K562 (cell line): ENCODE measurements at regions not wholly inside any gene's neighbourhood (a gene's known extent, or its start where the extent isn't known, plus 50 kb on each side); places are given as distances from the start of the nearest gene placed in this dataset.

Experiments
- ATAC-seq: fragments of 200-7000 bp; cut with Tn5 transposase; 3 replicates; pipeline ENCODE4 v1.9.1; 2020; ENCODE audit warnings: moderate library complexity
- BruUV-seq: library from RNA; stranded (reverse); fragments of 400-500 nt; replicated peaks from 2 replicates; lab custom pipeline; 2021; lab: Mats Ljungman, UMichigan
- CTCF ChIA-PET: fragments of 300-600 bp; formaldehyde crosslinking; extraction: SDS; loops from one replicate; lab custom pipeline; 2021; ENCODE audit warnings: low intra/inter-chr PET ratio; lab: Yijun Ruan, JAX
- POLR2A ChIA-PET: fragments of 300-600, 350-650 bp; sonication (Branson Sonifier 250); formaldehyde crosslinking; extraction: SDS; loops from one replicate; lab custom pipeline; 2021; ENCODE audit warnings: antibody characterized with exemption, inconsistent platforms; lab: Yijun Ruan, JAX
- DNase-seq, 4 experiments: peaks; one replicate each; pipeline versions ENCODE4 v3.0.0 to v3.0.0-alpha.2; 2011 to 2018; ENCODE audit warnings: low spot score in 3 of 4, mixed read lengths in 3 of 4; ENCODE audit errors: extremely low read depth in 1 of 4
- FAIRE-seq: peaks from 2 replicates; lab custom pipeline; 2011; peaks lifted over from hg19 to GRCh38; lab: Jason Lieb, UNC
- H2AFZ ChIP-seq: 2 replicates; pipeline ENCODE4 v1.6.0; 2011; ENCODE audit warnings: low read depth, low read length, control low read depth, inconsistent platforms
- H3K27ac ChIP-seq: fragments of 200-600 bp; 3 replicates; pipeline ENCODE4 v1.8.0; 2011; ENCODE audit warnings: low read depth, mild to moderate bottlenecking, control low read depth, inconsistent platforms, low read length, moderate library complexity, mixed read lengths; ENCODE audit errors: extremely low read depth
- H3K27me3 ChIP-seq, 2 experiments: fragments of 300-600 bp in 1 of 2; 2 replicates in 1 of 2; 3 replicates in 1 of 2; pipeline versions ENCODE4 v1.6.0 to v1.8.0; 2011; ENCODE audit warnings: inconsistent platforms in 2 of 2, low read length in 2 of 2, mild to moderate bottlenecking in 1 of 2, mixed read lengths in 1 of 2, moderate library complexity in 1 of 2; ENCODE audit not compliant: control insufficient read depth in 2 of 2, insufficient read depth in 2 of 2
- H3K36me3 ChIP-seq: fragments of 300-600 bp; 3 replicates; pipeline ENCODE4 v1.8.0; 2011; ENCODE audit warnings: mild to moderate bottlenecking, low read length, inconsistent platforms; ENCODE audit not compliant: control insufficient read depth, insufficient read depth
- H3K4me1 ChIP-seq, 2 experiments: fragments of 200-600 bp in 1 of 2; replicated peaks in 1 of 2; 2 replicates in 1 of 2; 3 replicates in 1 of 2; pipeline versions ENCODE4 v1.5.1 to v1.8.0; 2011; ENCODE audit warnings: inconsistent platforms in 2 of 2, low read length in 2 of 2, mild to moderate bottlenecking in 1 of 2, mixed read lengths in 1 of 2, moderate library complexity in 1 of 2; ENCODE audit not compliant: control insufficient read depth in 2 of 2, insufficient read depth in 2 of 2
- H3K4me2 ChIP-seq: 2 replicates; pipeline ENCODE4 v1.6.1; 2011; ENCODE audit warnings: low read length, control low read depth, inconsistent platforms, mixed read lengths; ENCODE audit not compliant: insufficient read depth
- H3K4me3 ChIP-seq: fragments of 200-600 bp; sonication (generic), shearing (Covaris generic); 2 replicates; pipeline ENCODE4 v1.5.1; 2016; ENCODE audit warnings: control low read depth, inconsistent platforms
- H3K79me2 ChIP-seq: fragments of 200-600 bp; 3 replicates; pipeline ENCODE4 v1.8.0; 2011; ENCODE audit warnings: low read length, inconsistent platforms; ENCODE audit not compliant: control insufficient read depth, insufficient read depth
- H3K9ac ChIP-seq, 2 experiments: 2 replicates each; pipeline versions ENCODE4 v1.6.0 to v1.6.1; 2011; ENCODE audit warnings: low read depth in 2 of 2, low read length in 2 of 2, control low read depth in 1 of 2, inconsistent platforms in 1 of 2, mild to moderate bottlenecking in 1 of 2, mixed read lengths in 1 of 2; ENCODE audit not compliant: insufficient read depth in 1 of 2
- H3K9me1 ChIP-seq: one replicate; pipeline ENCODE4 v1.6.0; 2011; ENCODE audit warnings: inconsistent platforms, mild to moderate bottlenecking, low read length, moderate library complexity; ENCODE audit not compliant: control insufficient read depth, insufficient read depth
- H3K9me3 ChIP-seq: replicated peaks from 2 replicates; pipeline ENCODE4 v1.5.1; 2011; ENCODE audit warnings: low read depth, low read length, inconsistent platforms; ENCODE audit not compliant: control insufficient read depth, insufficient read depth
- H4K20me1 ChIP-seq: replicated peaks from 2 replicates; pipeline ENCODE4 v1.6.1; 2011; ENCODE audit warnings: low read length, inconsistent platforms, mixed read lengths; ENCODE audit not compliant: control insufficient read depth, insufficient read depth
- AFF1 ChIP-seq, 2 experiments: fragments of 450-650 bp; IDR thresholded peaks; 2 replicates each; pipeline ENCODE4 v1.6.1; 2018; ENCODE audit warnings: mild to moderate bottlenecking in 2 of 2, low read depth in 1 of 2; ENCODE audit not compliant: partially characterized antibody in 2 of 2
- LARP7 ChIP-seq: fragments of 450-650 bp; IDR thresholded peaks from 2 replicates; pipeline ENCODE4 v1.6.1; 2016
- TCF7 ChIP-seq: sonication (generic); IDR thresholded peaks from 2 replicates; pipeline ENCODE4 v1.6.1; 2016; ENCODE audit warnings: antibody characterized with exemption, borderline replicate concordance
- YY1 ChIP-seq, 3 experiments: IDR thresholded peaks; 2 replicates each; pipeline ENCODE4 v1.6.1; 2011; ENCODE audit warnings: low read length in 2 of 3, mild to moderate bottlenecking in 2 of 3, moderate library complexity in 2 of 3, borderline replicate concordance in 1 of 3, control low read depth in 1 of 3, low read depth in 1 of 3; ENCODE audit not compliant: insufficient read depth in 3 of 3, insufficient replicate concordance in 2 of 3, control insufficient read depth in 1 of 3, insufficient read length in 1 of 3; ENCODE audit errors: extremely low read depth in 1 of 3
- ZNF668 ChIP-seq: fragments of 250-450 bp; sonication (Bioruptor Pico); IDR thresholded peaks from 2 replicates; pipeline ENCODE4 v1.8.0; 2022; ENCODE audit warnings: mild to moderate bottlenecking, inconsistent platforms
- WGBS: fragments of 100-300 bp; shearing (Covaris generic); methylation state at CpG from one replicate; pipeline ENCODE4 v1.1.6; 2016; ENCODE audit warnings: low coverage, mixed read lengths; ENCODE audit not compliant: insufficient coverage; ENCODE audit errors: missing lambda C conversion rate; 5-methylcytosine and 5-hydroxymethylcytosine counted together
- in situ Hi-C: fragments of 300-500 bp; cut with MboI; formaldehyde crosslinking; loops from 4 replicates; pipeline ENCODE4 v1.15.0; 2018; ENCODE audit warnings: inconsistent platforms, mixed read lengths
- intact Hi-C: fragments of 100-400 bp; cut with micrococcal nuclease; formaldehyde crosslinking; loops from 2 replicates; pipeline ENCODE4 v1.14.2; 2022

GRCh38 chr6:14272737-14273085, 155.1 kb downstream of the CD83 start (continued):
- no peak for TF ChIP-seq ZNF668
- no peak for TF ChIP-seq AFF1 (IDR thresholded peaks at IDR 0.05; ENCODE audit: low read depth in 1 of 2, partially characterized antibody in 2 of 2)
- no peak for TF ChIP-seq YY1 (IDR thresholded peaks at IDR 0.05; ENCODE audit: borderline replicate concordance in 1 of 3, control insufficient read depth in 1 of 3, extremely low read depth in 1 of 3, insufficient read depth in 3 of 3, insufficient read length in 1 of 3, insufficient replicate concordance in 2 of 3, low read depth in 1 of 3, low read length in 2 of 3)

- in situ Hi-C loops = no loop called here
- H3K36me3 ChIP-seq = no peaks in the 10 kb centered on the region
- H3K9me3 ChIP-seq = peaks cover 6% of the 10 kb centered on the region
- FAIRE-seq = no peak
- 14% methylated on average over 8 of the region's 8 CpGs for WGBS
- ChIA-PET POLR2A (interaction anchor here (0.6 to 1.2 kb wide), 2 partner anchors 21 to 77 kb away, joined by 5 read pairs; no protein-coding TSS in a partner anchor), CTCF (no interaction called here)
- BruUV-seq = no TSS peak
- no peak overlapping the region for H2AFZ ChIP-seq
- no peak overlapping the region for H3K9ac ChIP-seq
- H3K27me3 ChIP-seq = peaks cover 3 to 24% of the 10 kb centered on the region in 2 experiments; a peak in 4 of 5 replicates
- H4K20me1 ChIP-seq = no peaks in the 10 kb centered on the region
- H3K27ac ChIP-seq = no peak overlapping the region
- H3K4me2 ChIP-seq = no peak overlapping the region
- no peaks in the 10 kb centered on the region for H3K9me1 ChIP-seq
- H3K4me3 ChIP-seq = no peak overlapping the region
- ATAC-seq = no peak
- TF ChIP-seq TCF7 (no peak), LARP7 (no peak)
- H3K79me2 ChIP-seq = no peaks in the 10 kb centered on the region
- peaks cover 5 to 11% of the 10 kb centered on the region in 2 experiments for H3K4me1 ChIP-seq
- DNase-seq = no peak
- intact Hi-C loops = no loop called here
Measured at GRCh38 chr6:14273191-14273590, 155.6 kb downstream of the CD83 start.
